HCT116 (cell line): ENCODE measurements at regions not wholly inside any gene's neighbourhood (a gene's known extent, or its start where the extent isn't known, plus 50 kb on each side); places are given as distances from the start of the nearest gene placed in this dataset.

ENCODE experiments used
- ATAC-seq: fragments of 200-7000 bp; cut with Tn5 transposase; 2 replicates; pipeline ENCODE4 v1.9.1; 2020; ENCODE audit warnings: mild to moderate bottlenecking, moderate library complexity
- BruUV-seq: library from RNA; stranded (reverse); fragments of 400-500 nt; replicated peaks from 2 replicates; lab custom pipeline; 2021; lab: Mats Ljungman, UMichigan
- CTCF ChIA-PET: fragments of 300-600 bp; sonication (Branson Sonifier 250); formaldehyde crosslinking; loops from one replicate; lab custom pipeline; 2021; ENCODE audit warnings: antibody characterized with exemption; lab: Charles Lee
- POLR2A ChIA-PET: fragments of 300-600, 350-600 bp; sonication (Branson Sonifier 250); formaldehyde crosslinking; loops from one replicate; lab custom pipeline; 2021; ENCODE audit warnings: antibody characterized with exemption; lab: Charles Lee
- RAD21 ChIA-PET, 2 experiments: fragments of 300-600 bp; sonication (Branson Sonifier 250); formaldehyde crosslinking; loops; one replicate each; lab custom pipeline; 2023; ENCODE audit warnings: low total read pairs in 2 of 2; ENCODE audit not compliant: uncharacterized antibody in 2 of 2, unreplicated experiment in 2 of 2, low non-redundant PET in 1 of 2; lab: Charles Lee
- DNase-seq: peaks from one replicate; pipeline ENCODE4 v3.0.0-alpha.2; 2010; ENCODE audit warnings: low read depth, low spot score
- H2AFZ ChIP-seq: fragments of 200-600 bp; shearing (Covaris generic), sonication (generic); 2 replicates; pipeline ENCODE4 v1.6.1; 2017; ENCODE audit warnings: low read depth, mixed run types, mixed read lengths, antibody characterized with exemption, low read length; ENCODE audit not compliant: poor library complexity, severe bottlenecking
- H3K27ac ChIP-seq: 2 replicates; pipeline ENCODE4 v1.5.1; 2012; ENCODE audit warnings: low read depth, low read length
- H3K27me3 ChIP-seq: fragments of 200-600 bp; sonication (generic); 2 replicates; pipeline ENCODE4 v1.6.1; 2016; ENCODE audit warnings: mixed run types, low read length, mixed read lengths; ENCODE audit not compliant: insufficient read depth
- H3K36me3 ChIP-seq, 2 experiments: fragments of 200-500 bp in 1 of 2; fragments of 200-600 bp in 1 of 2; sonication (Bioruptor generic) in 1 of 2; sonication (generic) in 1 of 2; 2 replicates each; pipeline versions ENCODE4 v1.5.1 to v1.6.1; 2014 to 2016; ENCODE audit warnings: low read length in 2 of 2, inconsistent platforms in 1 of 2, mixed read lengths in 1 of 2, mixed run types in 1 of 2; ENCODE audit not compliant: insufficient read depth in 2 of 2, control insufficient read depth in 1 of 2
- H3K4me1 ChIP-seq, 2 experiments: fragments of 200-600 bp in 1 of 2; sonication (generic) in 1 of 2; 2 replicates each; pipeline versions ENCODE4 v1.5.1 to v1.6.1; 2012 to 2017; ENCODE audit warnings: low read length in 2 of 2, inconsistent platforms in 1 of 2, mild to moderate bottlenecking in 1 of 2, mixed read lengths in 1 of 2, mixed run types in 1 of 2, moderate library complexity in 1 of 2; ENCODE audit not compliant: insufficient read depth in 2 of 2, control insufficient read depth in 1 of 2
- H3K4me2 ChIP-seq: fragments of 200-600 bp; sonication (generic); 2 replicates; pipeline ENCODE4 v1.6.1; 2017; ENCODE audit warnings: mixed run types, low read length, mixed read lengths
- H3K4me3 ChIP-seq, 2 experiments: fragments of 200-600 bp in 1 of 2; sonication (generic) in 1 of 2; replicated peaks in 1 of 2; 2 replicates each; pipeline ENCODE4 v1.5.1; 2011 to 2016; ENCODE audit warnings: low read length in 2 of 2, control low read depth in 1 of 2, low read depth in 1 of 2, mild to moderate bottlenecking in 1 of 2, mixed read lengths in 1 of 2, mixed run types in 1 of 2
- H3K79me2 ChIP-seq: fragments of 200-600 bp; sonication (generic); 2 replicates; pipeline ENCODE4 v1.6.1; 2017; ENCODE audit warnings: mild to moderate bottlenecking, mixed run types, low read length, moderate library complexity, mixed read lengths; ENCODE audit not compliant: insufficient read depth
- H3K9ac ChIP-seq: fragments of 200-600 bp; sonication (generic); 2 replicates; pipeline ENCODE4 v1.6.1; 2016; ENCODE audit warnings: low read length, mixed read lengths
- H3K9me2 ChIP-seq: fragments of 200-600 bp; sonication (generic), shearing (Covaris generic); 2 replicates; pipeline ENCODE4 v1.6.1; 2017; ENCODE audit warnings: mixed run types, mild to moderate bottlenecking, moderate library complexity; ENCODE audit not compliant: insufficient read depth
- H3K9me3 ChIP-seq, 2 experiments: fragments of 200-500 bp in 1 of 2; fragments of 200-600 bp in 1 of 2; sonication (Bioruptor generic) in 1 of 2; sonication (generic) in 1 of 2; 2 replicates each; pipeline ENCODE4 v1.6.1; 2014 to 2017; ENCODE audit warnings: low read length in 2 of 2, mixed read lengths in 2 of 2, inconsistent platforms in 1 of 2, low read depth in 1 of 2, mild to moderate bottlenecking in 1 of 2, mixed run types in 1 of 2, moderate library complexity in 1 of 2; ENCODE audit not compliant: control insufficient read depth in 1 of 2, insufficient read depth in 1 of 2
- H4K20me1 ChIP-seq: fragments of 200-600 bp; sonication (generic), shearing (Covaris generic); 2 replicates; pipeline ENCODE4 v1.6.1; 2017; ENCODE audit warnings: mixed run types, mild to moderate bottlenecking, moderate library complexity; ENCODE audit not compliant: insufficient read depth
- CEBPB ChIP-seq: IDR thresholded peaks from 2 replicates; pipeline ENCODE4 v1.6.1; 2012; ENCODE audit warnings: low read depth
- ELF1 ChIP-seq: IDR thresholded peaks from 2 replicates; pipeline ENCODE4 v1.6.1; 2012; ENCODE audit warnings: low read depth, borderline replicate concordance
- EZH2phosphoT487 ChIP-seq: fragments of 200-600 bp; IDR thresholded peaks from 2 replicates; pipeline ENCODE4 v1.6.1; 2018; ENCODE audit warnings: antibody characterized with exemption, borderline replicate concordance
- FOSL1 ChIP-seq: IDR thresholded peaks from 2 replicates; pipeline ENCODE4 v1.6.1; 2012; ENCODE audit warnings: low read depth
- POLR2A ChIP-seq: IDR thresholded peaks from 2 replicates; pipeline ENCODE4 v1.7.0; 2011; ENCODE audit warnings: borderline replicate concordance; ENCODE audit not compliant: insufficient read depth, insufficient read length; ENCODE audit errors: extremely low read depth
- POLR2AphosphoS5 ChIP-seq: IDR thresholded peaks from 2 replicates; pipeline ENCODE4 v1.6.1; 2011; ENCODE audit warnings: mild to moderate bottlenecking, low read depth, low read length, moderate library complexity
- RAD21 ChIP-seq: IDR thresholded peaks from 2 replicates; pipeline ENCODE4 v1.6.1; 2012; ENCODE audit warnings: low read depth, mild to moderate bottlenecking
- SP1 ChIP-seq: IDR thresholded peaks from 2 replicates; pipeline ENCODE4 v1.6.1; 2012; ENCODE audit warnings: low read depth
- SRF ChIP-seq: IDR thresholded peaks from 2 replicates; pipeline ENCODE4 v1.6.1; 2012; ENCODE audit warnings: low read depth
- TCF7L2 ChIP-seq: IDR thresholded peaks from 2 replicates; pipeline ENCODE4 v1.7.0; 2011; ENCODE audit warnings: borderline replicate concordance, inconsistent platforms; ENCODE audit not compliant: insufficient read depth, insufficient read length; ENCODE audit errors: extremely low read depth
- ZFX ChIP-seq: fragments of 450-650 bp; IDR thresholded peaks from 2 replicates; pipeline ENCODE4 v1.6.1; 2017
- intact Hi-C: fragments of 100-400 bp; cut with micrococcal nuclease; formaldehyde crosslinking; loops from 2 replicates; pipeline ENCODE4 v1.10.0; 2022
- TF ChIP-seq, protein P1 (sequence below): IDR thresholded peaks from 2 replicates; pipeline ENCODE4 v1.6.1; 2012
- TF ChIP-seq, protein P2 (sequence below), 3 experiments: fragments of 200-600 bp in 1 of 3; sonication (generic) in 1 of 3; IDR thresholded peaks in 2 of 3; conservative IDR thresholded peaks in 1 of 3; 2 replicates each; pipeline ENCODE4 v1.5.1; 2012 to 2017; ENCODE audit warnings: low read depth in 2 of 3, low read length in 2 of 3, antibody characterized with exemption in 1 of 3, borderline replicate concordance in 1 of 3, control low read depth in 1 of 3, mild to moderate bottlenecking in 1 of 3, mixed read lengths in 1 of 3, mixed run types in 1 of 3, moderate library complexity in 1 of 3; ENCODE audit not compliant: insufficient read depth in 1 of 3
- TF ChIP-seq, protein P3 (sequence below): IDR thresholded peaks from 2 replicates; pipeline ENCODE4 v1.6.1; 2012; ENCODE audit warnings: low read depth

DNA sequence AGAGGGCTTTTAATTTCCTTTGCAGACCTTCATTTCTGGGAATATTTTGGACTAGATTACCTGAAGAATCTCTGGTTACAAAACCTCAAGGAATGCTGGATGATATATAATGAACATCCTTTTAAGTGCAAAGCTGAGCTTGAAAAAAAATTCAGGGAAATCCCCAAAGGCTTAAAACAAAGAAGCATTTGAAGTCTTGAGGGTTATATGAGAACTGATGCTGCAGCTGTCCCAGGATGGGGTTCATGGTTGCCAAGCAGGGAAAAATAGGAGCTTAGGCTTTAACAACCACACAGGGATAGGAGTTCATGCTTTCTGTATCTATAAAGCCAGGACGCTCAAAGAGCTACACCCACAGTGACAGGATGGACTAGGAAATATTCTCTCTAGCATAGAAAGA is 150.4 kb upstream of the IRX5 start (continued):
- no peak for TF ChIP-seq TCF7L2
- TF ChIP-seq RAD21, result no peak
- no peak for TF ChIP-seq POLR2A
- no peak for TF ChIP-seq EZH2phosphoT487
- TF ChIP-seq SP1, result no peak
- TF ChIP-seq, protein P1, sequence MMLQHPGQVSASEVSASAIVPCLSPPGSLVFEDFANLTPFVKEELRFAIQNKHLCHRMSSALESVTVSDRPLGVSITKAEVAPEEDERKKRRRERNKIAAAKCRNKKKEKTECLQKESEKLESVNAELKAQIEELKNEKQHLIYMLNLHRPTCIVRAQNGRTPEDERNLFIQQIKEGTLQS, result no peak

DNA sequence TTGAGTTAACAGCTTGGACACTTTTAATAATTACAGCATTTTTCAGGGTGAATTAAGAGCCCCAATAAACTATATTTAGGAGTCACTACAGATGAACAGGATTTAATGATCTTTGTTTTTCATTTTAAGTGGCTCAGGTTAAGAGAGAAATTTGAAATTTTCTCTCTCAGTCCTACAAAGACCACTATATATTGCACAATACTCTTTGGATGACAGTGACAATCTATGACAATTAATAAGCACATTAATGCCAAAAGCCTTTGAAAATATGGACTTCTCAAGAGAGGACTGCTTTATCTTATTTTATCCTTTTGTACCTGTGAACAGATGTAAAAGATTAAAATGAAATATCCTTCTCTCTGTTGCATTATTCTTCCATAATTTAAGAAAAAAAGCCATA is 151.1 kb upstream of the IRX5 start:
- POLR2A ChIA-PET, result no interaction called here
- Histone ChIP-seq H3K79me2 (no peaks in the 10 kb centered on the region), H3K9ac (no peak overlapping the region), H3K4me1 (no peaks in the 10 kb centered on the region), H3K4me2 (no peak overlapping the region), H3K27ac (no peak overlapping the region), H2AFZ (no peak overlapping the region), H3K27me3 (peaks cover 21% of the 10 kb centered on the region; the same call in 1 of the 2 replicates), H3K36me3 (no peaks in the 10 kb centered on the region), H3K9me2 (no peaks in the 10 kb centered on the region), H4K20me1 (no peaks in the 10 kb centered on the region), H3K4me3 (no peak overlapping the region), H3K9me3 (no peaks in the 10 kb centered on the region)
- no peak for DNase-seq
- no peak for TF ChIP-seq FOSL1
- ATAC-seq, result no peak
- intact Hi-C loops, result no loop called here
- CTCF ChIA-PET, result no interaction called here
- RAD21 ChIA-PET, result no interaction called here
- BruUV-seq, result no TSS peak

DNA sequence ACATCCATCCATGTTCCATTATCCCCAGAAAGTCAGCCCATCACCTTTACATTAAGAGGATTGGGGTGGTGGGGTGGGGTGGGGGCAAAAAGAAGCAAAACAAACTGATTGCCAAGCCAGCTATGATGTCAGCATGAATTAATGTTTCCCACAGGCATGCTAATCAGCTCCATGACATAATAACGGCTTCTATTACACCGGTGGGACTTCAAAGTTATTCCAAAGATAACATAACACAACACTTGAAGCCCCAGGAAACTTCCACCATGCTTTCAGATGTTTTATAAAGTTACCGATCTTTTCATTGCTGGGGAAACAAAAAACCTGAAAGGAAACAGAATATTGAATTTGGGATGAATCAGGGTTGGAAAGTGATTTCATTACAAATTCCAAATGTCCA is 155.9 kb upstream of the IRX5 start:
- no peaks in the 10 kb centered on the region for H3K36me3 ChIP-seq
- H3K9ac ChIP-seq, result no peak overlapping the region
- no peak overlapping the region for H3K27ac ChIP-seq
- no peak overlapping the region for H3K4me2 ChIP-seq
- no peaks in the 10 kb centered on the region for H3K4me1 ChIP-seq
- intact Hi-C loops, result no loop called here
- ChIA-PET POLR2A (no interaction called here), RAD21 (no interaction called here), CTCF (no interaction called here)
- ATAC-seq (no peak), DNase-seq (no peak)
- H3K9me2 ChIP-seq, result no peaks in the 10 kb centered on the region
- no peaks in the 10 kb centered on the region for H3K79me2 ChIP-seq
- H2AFZ ChIP-seq, result no peak overlapping the region
- no peaks in the 10 kb centered on the region for H3K9me3 ChIP-seq
- H3K27me3 ChIP-seq, result peaks cover 23% of the 10 kb centered on the region
- BruUV-seq, result no TSS peak
- H4K20me1 ChIP-seq, result no peaks in the 10 kb centered on the region
- H3K4me3 ChIP-seq, result no peak overlapping the region
- TF ChIP-seq, protein P2, sequence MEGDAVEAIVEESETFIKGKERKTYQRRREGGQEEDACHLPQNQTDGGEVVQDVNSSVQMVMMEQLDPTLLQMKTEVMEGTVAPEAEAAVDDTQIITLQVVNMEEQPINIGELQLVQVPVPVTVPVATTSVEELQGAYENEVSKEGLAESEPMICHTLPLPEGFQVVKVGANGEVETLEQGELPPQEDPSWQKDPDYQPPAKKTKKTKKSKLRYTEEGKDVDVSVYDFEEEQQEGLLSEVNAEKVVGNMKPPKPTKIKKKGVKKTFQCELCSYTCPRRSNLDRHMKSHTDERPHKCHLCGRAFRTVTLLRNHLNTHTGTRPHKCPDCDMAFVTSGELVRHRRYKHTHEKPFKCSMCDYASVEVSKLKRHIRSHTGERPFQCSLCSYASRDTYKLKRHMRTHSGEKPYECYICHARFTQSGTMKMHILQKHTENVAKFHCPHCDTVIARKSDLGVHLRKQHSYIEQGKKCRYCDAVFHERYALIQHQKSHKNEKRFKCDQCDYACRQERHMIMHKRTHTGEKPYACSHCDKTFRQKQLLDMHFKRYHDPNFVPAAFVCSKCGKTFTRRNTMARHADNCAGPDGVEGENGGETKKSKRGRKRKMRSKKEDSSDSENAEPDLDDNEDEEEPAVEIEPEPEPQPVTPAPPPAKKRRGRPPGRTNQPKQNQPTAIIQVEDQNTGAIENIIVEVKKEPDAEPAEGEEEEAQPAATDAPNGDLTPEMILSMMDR (IDR thresholded peaks at IDR 0.05 in 2 of 3, conservative IDR thresholded peaks at IDR 0.05 in 1 of 3; ENCODE audit: borderline replicate concordance in 1 of 3, insufficient read depth in 1 of 3, low read depth in 2 of 3, low read length in 2 of 3), result no peak
- TF ChIP-seq ELF1 (no peak), POLR2A (no peak), POLR2AphosphoS5 (no peak), TCF7L2 (no peak), ZFX (no peak), CEBPB (no peak), EZH2phosphoT487 (no peak), SRF (no peak), RAD21 (no peak)
- TF ChIP-seq, protein P3, sequence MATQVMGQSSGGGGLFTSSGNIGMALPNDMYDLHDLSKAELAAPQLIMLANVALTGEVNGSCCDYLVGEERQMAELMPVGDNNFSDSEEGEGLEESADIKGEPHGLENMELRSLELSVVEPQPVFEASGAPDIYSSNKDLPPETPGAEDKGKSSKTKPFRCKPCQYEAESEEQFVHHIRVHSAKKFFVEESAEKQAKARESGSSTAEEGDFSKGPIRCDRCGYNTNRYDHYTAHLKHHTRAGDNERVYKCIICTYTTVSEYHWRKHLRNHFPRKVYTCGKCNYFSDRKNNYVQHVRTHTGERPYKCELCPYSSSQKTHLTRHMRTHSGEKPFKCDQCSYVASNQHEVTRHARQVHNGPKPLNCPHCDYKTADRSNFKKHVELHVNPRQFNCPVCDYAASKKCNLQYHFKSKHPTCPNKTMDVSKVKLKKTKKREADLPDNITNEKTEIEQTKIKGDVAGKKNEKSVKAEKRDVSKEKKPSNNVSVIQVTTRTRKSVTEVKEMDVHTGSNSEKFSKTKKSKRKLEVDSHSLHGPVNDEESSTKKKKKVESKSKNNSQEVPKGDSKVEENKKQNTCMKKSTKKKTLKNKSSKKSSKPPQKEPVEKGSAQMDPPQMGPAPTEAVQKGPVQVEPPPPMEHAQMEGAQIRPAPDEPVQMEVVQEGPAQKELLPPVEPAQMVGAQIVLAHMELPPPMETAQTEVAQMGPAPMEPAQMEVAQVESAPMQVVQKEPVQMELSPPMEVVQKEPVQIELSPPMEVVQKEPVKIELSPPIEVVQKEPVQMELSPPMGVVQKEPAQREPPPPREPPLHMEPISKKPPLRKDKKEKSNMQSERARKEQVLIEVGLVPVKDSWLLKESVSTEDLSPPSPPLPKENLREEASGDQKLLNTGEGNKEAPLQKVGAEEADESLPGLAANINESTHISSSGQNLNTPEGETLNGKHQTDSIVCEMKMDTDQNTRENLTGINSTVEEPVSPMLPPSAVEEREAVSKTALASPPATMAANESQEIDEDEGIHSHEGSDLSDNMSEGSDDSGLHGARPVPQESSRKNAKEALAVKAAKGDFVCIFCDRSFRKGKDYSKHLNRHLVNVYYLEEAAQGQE, result no peak
